ENCODE measurements at regions not wholly inside any gene's neighbourhood (a gene's known extent, or its start where the extent isn't known, plus 50 kb on each side); places are given as distances from the start of the nearest gene placed in this dataset.
"Not testable (repeated sequence)": the region's sequence is repeated elsewhere in the genome, so short reads cannot be mapped to it uniquely, and the experiment has no call there.

DNA sequence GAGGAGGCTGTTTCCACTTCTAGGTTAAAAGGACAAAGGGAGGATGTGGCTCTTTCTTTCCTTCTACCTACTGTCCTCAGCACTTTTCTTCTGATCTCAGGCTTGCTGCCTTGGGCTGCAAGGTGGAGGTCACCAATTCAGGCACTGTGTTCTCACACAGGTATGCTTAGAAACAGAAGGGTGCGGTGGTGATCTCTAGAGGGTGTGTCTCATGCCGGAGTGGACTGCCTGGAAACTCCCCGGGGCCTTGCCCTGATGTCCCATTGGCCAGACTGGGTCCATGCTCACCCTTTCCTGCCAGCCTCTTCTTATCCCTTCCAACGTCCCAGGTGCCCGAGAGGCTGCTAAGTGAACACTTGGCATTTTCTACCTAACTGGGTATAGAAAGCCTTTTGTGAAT, 1197.6 kb downstream of the AACS start:
- TF ChIP-seq, protein P1, sequence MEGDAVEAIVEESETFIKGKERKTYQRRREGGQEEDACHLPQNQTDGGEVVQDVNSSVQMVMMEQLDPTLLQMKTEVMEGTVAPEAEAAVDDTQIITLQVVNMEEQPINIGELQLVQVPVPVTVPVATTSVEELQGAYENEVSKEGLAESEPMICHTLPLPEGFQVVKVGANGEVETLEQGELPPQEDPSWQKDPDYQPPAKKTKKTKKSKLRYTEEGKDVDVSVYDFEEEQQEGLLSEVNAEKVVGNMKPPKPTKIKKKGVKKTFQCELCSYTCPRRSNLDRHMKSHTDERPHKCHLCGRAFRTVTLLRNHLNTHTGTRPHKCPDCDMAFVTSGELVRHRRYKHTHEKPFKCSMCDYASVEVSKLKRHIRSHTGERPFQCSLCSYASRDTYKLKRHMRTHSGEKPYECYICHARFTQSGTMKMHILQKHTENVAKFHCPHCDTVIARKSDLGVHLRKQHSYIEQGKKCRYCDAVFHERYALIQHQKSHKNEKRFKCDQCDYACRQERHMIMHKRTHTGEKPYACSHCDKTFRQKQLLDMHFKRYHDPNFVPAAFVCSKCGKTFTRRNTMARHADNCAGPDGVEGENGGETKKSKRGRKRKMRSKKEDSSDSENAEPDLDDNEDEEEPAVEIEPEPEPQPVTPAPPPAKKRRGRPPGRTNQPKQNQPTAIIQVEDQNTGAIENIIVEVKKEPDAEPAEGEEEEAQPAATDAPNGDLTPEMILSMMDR (conservative IDR thresholded peaks at IDR 0.05; ENCODE audit: low read depth, low read length) = no peak
- DNase-seq (ENCODE audit: low read depth) = no peak
- no peak overlapping the region for H3K4me3 ChIP-seq (ENCODE audit: low read depth, low read length)

DNA sequence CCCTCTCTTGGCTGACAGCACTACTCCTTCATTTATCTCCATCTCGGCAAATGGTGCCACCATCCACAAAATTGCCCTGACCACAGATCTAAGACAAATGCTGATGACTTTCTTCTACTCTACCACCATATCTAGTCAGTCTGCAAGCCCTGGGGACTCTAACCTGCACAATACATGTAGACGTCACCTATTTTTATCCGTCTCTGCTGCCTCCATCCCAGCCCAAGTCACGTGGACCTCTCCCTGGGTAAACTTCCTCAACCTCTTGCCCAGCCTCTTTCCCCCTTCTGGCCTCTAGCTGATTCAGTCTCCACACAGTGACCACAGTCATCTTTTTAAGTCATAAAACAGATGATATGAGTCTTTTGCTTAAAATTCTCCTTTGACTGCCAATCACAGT, 1203.0 kb downstream of the AACS start:
- DNase-seq (ENCODE audit: low read depth) = no peak
- H3K4me3 ChIP-seq (ENCODE audit: low read depth, low read length) = no peak overlapping the region
- TF ChIP-seq, protein P1 (conservative IDR thresholded peaks at IDR 0.05; ENCODE audit: low read depth, low read length) = no peak

DNA sequence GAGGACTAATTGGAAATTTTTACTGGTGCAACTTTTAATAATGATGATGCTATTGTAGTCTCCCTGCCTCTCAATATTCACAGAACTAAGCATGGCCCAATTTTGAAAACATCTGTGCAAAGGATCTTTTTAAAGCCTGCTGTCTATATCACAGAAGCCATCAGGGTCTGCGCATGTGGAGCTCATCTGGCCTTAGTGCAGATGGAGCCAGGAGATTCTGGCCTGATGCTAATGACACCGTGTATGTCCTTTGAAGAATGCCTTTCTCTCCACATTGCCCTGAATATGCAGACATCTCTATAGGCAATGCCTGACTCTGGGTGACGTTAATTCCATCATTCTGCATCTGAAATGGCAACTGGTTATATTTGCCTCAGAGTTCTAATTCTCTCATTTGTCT, 1205.9 kb downstream of the AACS start:
- TF ChIP-seq, protein P1 (conservative IDR thresholded peaks at IDR 0.05; ENCODE audit: low read depth, low read length) = no peak
- no peak overlapping the region for H3K4me3 ChIP-seq (ENCODE audit: low read depth, low read length)
- DNase-seq (ENCODE audit: low read depth) = no peak

DNA sequence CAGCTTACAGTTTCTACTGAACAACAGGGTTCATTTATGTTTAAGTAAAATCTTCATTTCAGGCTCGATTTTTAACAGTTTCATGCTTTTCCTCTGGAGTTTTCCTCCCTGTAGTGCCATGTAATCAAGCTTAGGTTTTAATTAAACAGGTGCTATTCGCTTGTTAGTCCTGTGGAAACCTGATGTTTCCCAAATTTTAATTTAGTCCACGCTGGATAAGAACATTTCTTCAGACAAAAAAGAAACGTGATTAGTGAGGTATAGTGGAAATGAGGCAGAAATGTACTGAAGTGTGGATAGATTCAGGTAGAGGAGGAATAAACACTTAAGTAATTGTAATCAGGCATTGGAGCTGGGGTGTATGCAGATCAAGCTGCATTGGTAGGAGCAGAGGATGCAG, 1217.5 kb downstream of the AACS start:
- TF ChIP-seq, protein P1 (conservative IDR thresholded peaks at IDR 0.05; ENCODE audit: low read depth, low read length) = no peak
- no peak overlapping the region for H3K4me3 ChIP-seq (ENCODE audit: low read depth, low read length)
- DNase-seq (ENCODE audit: low read depth) = no peak

DNA sequence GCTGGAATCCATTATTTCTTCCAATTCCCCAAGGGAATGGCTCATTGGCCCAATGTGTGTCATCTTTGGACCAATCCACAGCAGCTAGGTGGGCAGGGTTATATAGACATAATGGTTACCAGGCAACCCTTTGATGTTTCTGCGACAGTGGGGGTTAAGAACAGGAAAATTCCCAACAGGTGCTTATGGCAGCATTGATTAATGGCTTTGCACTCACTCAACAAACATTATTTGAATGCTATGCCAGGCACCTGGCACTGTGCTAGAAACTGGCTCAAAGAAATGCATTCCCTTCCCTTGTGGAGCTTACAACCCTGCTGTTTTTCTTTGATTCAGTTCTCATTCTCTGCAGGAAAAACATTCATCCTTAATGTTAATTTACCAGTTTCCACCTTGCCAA, 1221.0 kb downstream of the AACS start:
- no peak for DNase-seq (ENCODE audit: low read depth)
- TF ChIP-seq, protein P1 (conservative IDR thresholded peaks at IDR 0.05; ENCODE audit: low read depth, low read length) = no peak
- H3K4me3 ChIP-seq (ENCODE audit: low read depth, low read length) = no peak overlapping the region

DNA sequence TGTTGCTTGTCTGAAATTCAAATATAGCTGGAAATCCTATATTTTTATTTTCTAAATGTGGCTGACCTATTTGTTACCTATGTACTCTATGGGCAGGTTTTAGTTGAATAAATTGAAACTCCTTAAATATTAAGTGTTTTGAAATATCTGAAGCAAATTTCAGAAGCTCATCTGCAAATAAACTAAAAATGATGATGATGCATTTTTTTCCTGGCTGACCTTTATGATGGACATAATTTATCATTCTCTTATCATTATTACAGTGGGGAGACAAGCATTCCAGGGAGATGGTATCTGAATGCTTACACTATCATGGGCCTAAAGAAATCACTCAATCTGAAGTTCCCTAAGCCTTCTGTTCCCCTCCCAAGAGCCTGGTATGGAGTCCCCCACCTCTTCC, 1225.2 kb downstream of the AACS start:
- TF ChIP-seq, protein P1 (conservative IDR thresholded peaks at IDR 0.05; ENCODE audit: low read depth, low read length) = no peak
- DNase-seq (ENCODE audit: low read depth) = no peak
- no peak overlapping the region for H3K4me3 ChIP-seq (ENCODE audit: low read depth, low read length)

DNA sequence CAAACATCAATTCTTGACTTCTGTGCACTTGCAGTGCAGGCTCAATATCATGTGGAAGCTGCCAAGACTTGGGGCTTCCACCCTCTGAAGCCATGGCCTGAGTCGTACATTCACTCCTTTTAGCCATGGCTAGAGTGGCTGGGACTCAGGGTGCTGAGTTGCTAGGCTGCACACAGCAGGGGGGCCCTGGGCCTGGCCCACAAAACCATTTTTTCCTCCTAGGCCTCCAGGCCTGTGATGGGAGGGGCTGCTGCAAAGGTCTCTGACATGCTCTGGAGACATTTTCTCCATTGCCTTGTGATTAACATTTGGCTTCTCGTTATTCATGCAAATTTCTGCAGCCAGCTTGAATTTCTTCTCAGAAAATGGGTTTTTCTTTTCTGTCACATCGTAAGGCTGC, 1226.8 kb downstream of the AACS start:
- not testable (repeated sequence) for DNase-seq (ENCODE audit: low read depth); H3K4me3 ChIP-seq (ENCODE audit: low read depth, low read length)

DNA sequence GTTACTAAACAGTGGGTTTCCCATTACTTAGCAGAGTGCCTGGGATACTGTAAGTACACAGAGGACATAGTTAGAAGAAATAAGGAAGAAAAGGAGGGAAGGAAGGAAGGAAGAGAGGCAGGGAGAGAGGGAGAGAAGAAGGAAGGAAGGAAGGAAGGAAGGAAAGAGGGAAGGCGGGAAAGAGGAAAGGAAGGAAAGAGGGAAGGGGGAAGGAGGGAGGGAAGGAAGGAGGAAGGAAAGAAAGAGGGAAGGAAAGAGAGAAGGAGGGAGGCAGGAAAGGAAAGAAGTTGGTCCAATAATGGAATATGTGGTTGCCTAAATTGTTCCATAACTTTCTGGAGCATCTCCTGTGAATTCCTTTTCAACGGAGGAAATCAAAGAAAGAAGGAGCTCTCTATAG, 1230.4 kb downstream of the AACS start:
- no peak overlapping the region for H3K4me3 ChIP-seq (ENCODE audit: low read depth, low read length)
- TF ChIP-seq, protein P1 (conservative IDR thresholded peaks at IDR 0.05; ENCODE audit: low read depth, low read length) = no peak
- DNase-seq (ENCODE audit: low read depth) = no peak
